Liver (tissue), 8 donors: ENCODE measurements at regions not wholly inside any gene's neighbourhood (a gene's known extent, or its start where the extent isn't known, plus 50 kb on each side); places are given as distances from the start of the nearest gene placed in this dataset.

ENCODE experiments used
- DNase-seq: peaks from one replicate; pipeline ENCODE4 v3.0.0-alpha.2; 2017; ENCODE audit warnings: low spot score
- H3K27ac ChIP-seq, 2 donors: one replicate each; pipeline ENCODE4 v1.7.0; 2013; ENCODE audit warnings: inconsistent platforms in 2 of 2, low read length in 2 of 2, control low read depth in 1 of 2, low read depth in 1 of 2, mild to moderate bottlenecking in 1 of 2
- H3K27me3 ChIP-seq, 4 donors: one replicate each; pipeline versions ENCODE4 v1.6.1 to v1.7.0; 2013; ENCODE audit warnings: low read length in 3 of 4, inconsistent platforms in 1 of 4, mild to moderate bottlenecking in 1 of 4, moderate library complexity in 1 of 4; ENCODE audit not compliant: control insufficient read depth in 4 of 4, insufficient read depth in 4 of 4
- H3K36me3 ChIP-seq, 4 donors: one replicate each; pipeline versions ENCODE4 v1.6.1 to v1.7.0; 2013; ENCODE audit warnings: low read length in 3 of 4, mild to moderate bottlenecking in 3 of 4, low read depth in 1 of 4, moderate library complexity in 1 of 4; ENCODE audit not compliant: control insufficient read depth in 4 of 4, insufficient read depth in 3 of 4
- H3K4me1 ChIP-seq, 4 donors: one replicate each; pipeline versions ENCODE4 v1.6.1 to v1.7.0; 2013; ENCODE audit warnings: low read length in 3 of 4, mild to moderate bottlenecking in 3 of 4, moderate library complexity in 1 of 4; ENCODE audit not compliant: control insufficient read depth in 4 of 4, insufficient read depth in 4 of 4
- H3K4me3 ChIP-seq, 3 donors: one replicate each; pipeline versions ENCODE4 v1.6.1 to v1.7.0; 2013; ENCODE audit warnings: low read length in 3 of 3, control low read depth in 1 of 3, low read depth in 1 of 3, mild to moderate bottlenecking in 1 of 3
- H3K9ac ChIP-seq, 2 donors: one replicate each; pipeline ENCODE4 v1.7.0; 2013; ENCODE audit warnings: low read length in 2 of 2, mild to moderate bottlenecking in 2 of 2, moderate library complexity in 2 of 2, control low read depth in 1 of 2, low read depth in 1 of 2
- H3K9me3 ChIP-seq, 4 donors: one replicate each; pipeline versions ENCODE4 v1.6.1 to v1.7.0; 2013; ENCODE audit warnings: low read length in 3 of 4; ENCODE audit not compliant: control insufficient read depth in 4 of 4
- EGR1 ChIP-seq, 2 donors: IDR thresholded peaks; 2 replicates each; pipeline ENCODE4 v1.6.1; 2016 to 2018; ENCODE audit warnings: antibody characterized with exemption in 2 of 2, low read depth in 2 of 2
- FOXA1 ChIP-seq: IDR thresholded peaks from 2 replicates; pipeline ENCODE4 v1.6.1; 2016; ENCODE audit warnings: antibody characterized with exemption
- FOXA2 ChIP-seq: IDR thresholded peaks from 2 replicates; pipeline ENCODE4 v1.6.1; 2016; ENCODE audit warnings: antibody characterized with exemption
- GABPA ChIP-seq, 2 donors: IDR thresholded peaks in 1 of 2; conservative IDR thresholded peaks in 1 of 2; 2 replicates each; pipeline ENCODE4 v1.6.1; 2016; ENCODE audit warnings: antibody characterized with exemption in 2 of 2, mild to moderate bottlenecking in 1 of 2, moderate library complexity in 1 of 2
- HNF4A ChIP-seq, 2 donors: conservative IDR thresholded peaks; 2 replicates each; pipeline ENCODE4 v1.6.1; 2016; ENCODE audit warnings: antibody characterized with exemption in 2 of 2, mild to moderate bottlenecking in 2 of 2
- HNF4G ChIP-seq: IDR thresholded peaks from 2 replicates; pipeline ENCODE4 v1.6.1; 2016; ENCODE audit warnings: antibody characterized with exemption
- JUND ChIP-seq, 2 donors: IDR thresholded peaks; 2 replicates each; pipeline ENCODE4 v1.6.1; 2016; ENCODE audit warnings: antibody characterized with exemption in 2 of 2
- NR2F2 ChIP-seq: IDR thresholded peaks from 2 replicates; pipeline ENCODE4 v1.6.1; 2016; ENCODE audit warnings: antibody characterized with exemption
- RAD21 ChIP-seq, 2 donors: IDR thresholded peaks; 2 replicates each; pipeline ENCODE4 v1.6.1; 2016; ENCODE audit warnings: antibody characterized with exemption in 2 of 2, mild to moderate bottlenecking in 2 of 2
- RXRA ChIP-seq, 2 donors: IDR thresholded peaks; 2 replicates each; pipeline ENCODE4 v1.6.1; 2017 to 2018; ENCODE audit warnings: antibody characterized with exemption in 2 of 2, mild to moderate bottlenecking in 1 of 2
- SP1 ChIP-seq: IDR thresholded peaks from 2 replicates; pipeline ENCODE4 v1.6.1; 2018; ENCODE audit warnings: antibody characterized with exemption, mild to moderate bottlenecking
- TAF1 ChIP-seq: conservative IDR thresholded peaks from 2 replicates; pipeline ENCODE4 v1.6.1; 2016; ENCODE audit warnings: antibody characterized with exemption, mild to moderate bottlenecking
- YY1 ChIP-seq: IDR thresholded peaks from 2 replicates; pipeline ENCODE4 v1.6.1; 2016; ENCODE audit warnings: antibody characterized with exemption, mild to moderate bottlenecking
- WGBS: extraction: QIAGEN DNeasy Blood & Tissue Kit; methylation state at CpG from one replicate; pipeline ENCODE4 v1.1.7; 2013; 5-methylcytosine and 5-hydroxymethylcytosine counted together
- TF ChIP-seq, protein P1 (sequence below): IDR thresholded peaks from 2 replicates; pipeline ENCODE4 v1.6.1; 2016; ENCODE audit warnings: antibody characterized with exemption
- TF ChIP-seq, protein P2 (sequence below): IDR thresholded peaks from 2 replicates; pipeline ENCODE4 v1.6.1; 2016; ENCODE audit warnings: antibody characterized with exemption
- TF ChIP-seq, protein P3 (sequence below): fragments of 150-350 bp; IDR thresholded peaks from 2 replicates; pipeline ENCODE4 v1.5.1; 2017; ENCODE audit warnings: improper control_type of control experiment, low read depth, low read length; ENCODE audit not compliant: missing input control
- TF ChIP-seq, protein P4 (sequence below): IDR thresholded peaks from 2 replicates; pipeline ENCODE4 v1.6.1; 2016; ENCODE audit warnings: antibody characterized with exemption
- donor health status: healthy.
- donor health status: healthy.
- donor health status: healthy.
- donor health status: healthy.
- donor health status: healthy.

DNA sequence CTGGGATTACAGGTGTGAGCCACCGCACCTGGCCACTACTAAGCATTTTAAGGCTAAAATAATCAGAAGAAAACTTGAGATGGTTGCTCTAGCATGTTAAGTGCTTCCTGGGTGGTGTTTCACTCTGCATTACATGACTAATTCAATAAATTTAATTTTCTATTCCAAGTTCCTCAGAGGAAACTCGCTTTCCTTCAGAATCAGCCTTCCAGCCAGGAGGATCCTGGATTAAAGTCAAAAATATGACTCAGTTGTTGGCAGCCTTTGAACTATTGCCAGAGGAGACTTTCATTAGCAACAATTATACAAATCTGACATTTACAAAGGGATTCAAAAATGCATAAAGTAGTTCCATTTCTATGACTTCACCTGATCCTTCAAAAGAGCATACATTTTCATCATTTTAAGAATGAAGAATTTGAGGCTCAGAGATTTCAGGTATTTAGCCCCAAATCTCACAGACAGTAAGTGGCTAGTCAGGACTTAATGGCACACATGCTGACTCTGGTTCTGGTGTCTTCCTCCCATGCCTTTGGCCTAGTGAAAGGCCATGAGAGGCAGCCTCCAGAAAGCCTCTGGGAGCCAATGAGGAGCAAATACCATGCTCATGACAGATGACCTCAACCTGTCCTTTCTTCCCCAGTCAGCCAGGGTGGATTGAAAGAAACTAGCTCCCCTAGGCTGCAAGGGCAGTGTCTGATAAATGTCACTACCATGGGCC is 115.7 kb downstream of the MAP3K21 start:
- no peak for TF ChIP-seq GABPA (IDR thresholded peaks at IDR 0.05 in 1 of 2, conservative IDR thresholded peaks at IDR 0.05 in 1 of 2)
- TF ChIP-seq, protein P1, sequence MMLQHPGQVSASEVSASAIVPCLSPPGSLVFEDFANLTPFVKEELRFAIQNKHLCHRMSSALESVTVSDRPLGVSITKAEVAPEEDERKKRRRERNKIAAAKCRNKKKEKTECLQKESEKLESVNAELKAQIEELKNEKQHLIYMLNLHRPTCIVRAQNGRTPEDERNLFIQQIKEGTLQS: no peak
- TF ChIP-seq RXRA (IDR thresholded peaks at IDR 0.05): no peak
- no peak for TF ChIP-seq FOXA1
- no peak for TF ChIP-seq TAF1
- TF ChIP-seq RAD21 (IDR thresholded peaks at IDR 0.05): no peak
- no peak for TF ChIP-seq EGR1 (IDR thresholded peaks at IDR 0.05; ENCODE audit: low read depth in 2 of 2)
- no peak for TF ChIP-seq HNF4A (conservative IDR thresholded peaks at IDR 0.05)
- no peak overlapping the region for H3K9ac ChIP-seq
- no peaks in the 10 kb centered on the region for H3K27me3 ChIP-seq
- no peak for DNase-seq
- H3K4me3 ChIP-seq: no peak overlapping the region
- no peaks in the 10 kb centered on the region for H3K36me3 ChIP-seq
- 50% methylated on average over 2 of the region's 2 CpGs for WGBS
- H3K4me1 ChIP-seq: peaks cover 0 to 9% (median 3%) of the 10 kb centered on the region in 4 donors
- no peaks in the 10 kb centered on the region for H3K9me3 ChIP-seq
- H3K27ac ChIP-seq: no peak overlapping the region

DNA sequence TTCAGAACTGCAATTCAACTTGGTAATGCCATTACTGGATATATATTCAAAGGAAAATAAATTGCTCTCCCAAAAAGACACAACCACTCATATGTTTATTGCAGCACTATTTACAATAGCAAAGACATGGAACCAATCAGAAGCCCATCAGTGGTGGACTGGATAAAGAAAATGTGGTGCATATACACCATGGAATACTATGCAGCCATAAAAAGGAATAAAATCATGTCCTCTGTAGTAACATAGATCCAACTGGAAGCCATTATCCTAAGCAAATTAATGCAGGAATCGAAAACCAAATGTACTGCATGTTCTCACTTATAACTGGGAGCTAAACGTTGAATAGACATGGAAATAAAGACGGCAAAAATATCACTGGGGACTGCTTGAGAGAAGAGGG is 117.0 kb downstream of the MAP3K21 start:
- H3K9me3 ChIP-seq: no peaks in the 10 kb centered on the region
- no peak for DNase-seq
- H3K9ac ChIP-seq: no peak overlapping the region
- no peak overlapping the region for H3K4me3 ChIP-seq
- TF ChIP-seq HNF4A (conservative IDR thresholded peaks at IDR 0.05): no peak
- 94% methylated on average over 3 of the region's 3 CpGs for WGBS
- no peaks in the 10 kb centered on the region for H3K36me3 ChIP-seq
- no peak overlapping the region for H3K27ac ChIP-seq
- H3K4me1 ChIP-seq: peaks cover 0 to 9% (median 5%) of the 10 kb centered on the region in 4 donors
- H3K27me3 ChIP-seq: no peaks in the 10 kb centered on the region

DNA sequence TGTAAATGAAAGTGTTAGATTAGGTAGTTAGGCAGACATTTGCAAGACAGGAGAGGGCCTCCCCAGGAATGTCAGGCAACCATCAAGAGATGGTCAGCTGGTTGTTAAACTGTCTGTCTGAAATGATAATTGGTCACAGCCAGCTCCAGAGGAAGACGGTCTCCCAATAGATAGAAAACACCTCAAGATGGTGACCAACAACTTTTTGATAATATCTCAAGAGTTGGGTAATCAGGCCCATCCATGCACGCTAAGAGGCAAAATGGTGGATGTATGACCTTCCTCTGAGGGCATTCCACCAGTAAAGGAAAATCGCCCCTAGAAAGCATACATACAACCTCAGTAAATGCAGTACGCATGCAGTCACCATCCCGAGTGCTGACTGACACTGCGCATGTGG is 118.2 kb downstream of the MAP3K21 start:
- Histone ChIP-seq H3K9me3 (no peaks in the 10 kb centered on the region), H3K9ac (no peak overlapping the region), H3K4me1 (peaks cover 0 to 8% (median 5%) of the 10 kb centered on the region in 4 donors), H3K27me3 (no peaks in the 10 kb centered on the region), H3K4me3 (no peak overlapping the region), H3K27ac (no peak overlapping the region), H3K36me3 (no peaks in the 10 kb centered on the region)
- 92% methylated on average over 6 of the region's 6 CpGs for WGBS
- no peak for DNase-seq
- TF ChIP-seq TAF1 (no peak), GABPA (IDR thresholded peaks at IDR 0.05 in 1 of 2, conservative IDR thresholded peaks at IDR 0.05 in 1 of 2) (no peak), RXRA (IDR thresholded peaks at IDR 0.05) (no peak), RAD21 (IDR thresholded peaks at IDR 0.05) (no peak), HNF4A (conservative IDR thresholded peaks at IDR 0.05) (no peak), JUND (IDR thresholded peaks at IDR 0.05) (no peak), FOXA2 (no peak), HNF4G (no peak), NR2F2 (no peak), FOXA1 (no peak), YY1 (no peak), SP1 (no peak)
- TF ChIP-seq, protein P2, sequence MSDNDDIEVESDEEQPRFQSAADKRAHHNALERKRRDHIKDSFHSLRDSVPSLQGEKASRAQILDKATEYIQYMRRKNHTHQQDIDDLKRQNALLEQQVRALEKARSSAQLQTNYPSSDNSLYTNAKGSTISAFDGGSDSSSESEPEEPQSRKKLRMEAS: no peak
- TF ChIP-seq, protein P3, sequence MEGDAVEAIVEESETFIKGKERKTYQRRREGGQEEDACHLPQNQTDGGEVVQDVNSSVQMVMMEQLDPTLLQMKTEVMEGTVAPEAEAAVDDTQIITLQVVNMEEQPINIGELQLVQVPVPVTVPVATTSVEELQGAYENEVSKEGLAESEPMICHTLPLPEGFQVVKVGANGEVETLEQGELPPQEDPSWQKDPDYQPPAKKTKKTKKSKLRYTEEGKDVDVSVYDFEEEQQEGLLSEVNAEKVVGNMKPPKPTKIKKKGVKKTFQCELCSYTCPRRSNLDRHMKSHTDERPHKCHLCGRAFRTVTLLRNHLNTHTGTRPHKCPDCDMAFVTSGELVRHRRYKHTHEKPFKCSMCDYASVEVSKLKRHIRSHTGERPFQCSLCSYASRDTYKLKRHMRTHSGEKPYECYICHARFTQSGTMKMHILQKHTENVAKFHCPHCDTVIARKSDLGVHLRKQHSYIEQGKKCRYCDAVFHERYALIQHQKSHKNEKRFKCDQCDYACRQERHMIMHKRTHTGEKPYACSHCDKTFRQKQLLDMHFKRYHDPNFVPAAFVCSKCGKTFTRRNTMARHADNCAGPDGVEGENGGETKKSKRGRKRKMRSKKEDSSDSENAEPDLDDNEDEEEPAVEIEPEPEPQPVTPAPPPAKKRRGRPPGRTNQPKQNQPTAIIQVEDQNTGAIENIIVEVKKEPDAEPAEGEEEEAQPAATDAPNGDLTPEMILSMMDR: no peak
- TF ChIP-seq, protein P4, sequence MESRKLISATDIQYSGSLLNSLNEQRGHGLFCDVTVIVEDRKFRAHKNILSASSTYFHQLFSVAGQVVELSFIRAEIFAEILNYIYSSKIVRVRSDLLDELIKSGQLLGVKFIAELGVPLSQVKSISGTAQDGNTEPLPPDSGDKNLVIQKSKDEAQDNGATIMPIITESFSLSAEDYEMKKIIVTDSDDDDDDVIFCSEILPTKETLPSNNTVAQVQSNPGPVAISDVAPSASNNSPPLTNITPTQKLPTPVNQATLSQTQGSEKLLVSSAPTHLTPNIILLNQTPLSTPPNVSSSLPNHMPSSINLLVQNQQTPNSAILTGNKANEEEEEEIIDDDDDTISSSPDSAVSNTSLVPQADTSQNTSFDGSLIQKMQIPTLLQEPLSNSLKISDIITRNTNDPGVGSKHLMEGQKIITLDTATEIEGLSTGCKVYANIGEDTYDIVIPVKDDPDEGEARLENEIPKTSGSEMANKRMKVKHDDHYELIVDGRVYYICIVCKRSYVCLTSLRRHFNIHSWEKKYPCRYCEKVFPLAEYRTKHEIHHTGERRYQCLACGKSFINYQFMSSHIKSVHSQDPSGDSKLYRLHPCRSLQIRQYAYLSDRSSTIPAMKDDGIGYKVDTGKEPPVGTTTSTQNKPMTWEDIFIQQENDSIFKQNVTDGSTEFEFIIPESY: no peak
- TF ChIP-seq, protein P1: no peak
